ENCODE measurements at regions not wholly inside any gene's neighbourhood (a gene's known extent, or its start where the extent isn't known, plus 50 kb on each side); places are given as distances from the start of the nearest gene placed in this dataset.

GRCh38 chr13:73366241-73366640 lies 307.4 kb downstream of the KLF5 start:
- Mint-ChIP-seq H3K27me3 (no peaks in the 10 kb centered on the region), H3K27ac (no peak overlapping the region), H3K4me3 (no peak overlapping the region), H3K4me1 (ENCODE audit: unreplicated experiment) (peaks cover 10% of the 10 kb centered on the region), H3K36me3 (no peaks in the 10 kb centered on the region), H3K9me3 (no peaks in the 10 kb centered on the region)
- DNase-seq (ENCODE audit: extremely low spot score, unreplicated experiment): no peak
- TF ChIP-seq CTCF (conservative IDR thresholded peaks at IDR 0.05): no peak

GRCh38 chr13:73365681-73366080 lies 306.9 kb downstream of the KLF5 start:
- Mint-ChIP-seq H3K4me1 (ENCODE audit: unreplicated experiment) (peaks cover 10% of the 10 kb centered on the region), H3K27me3 (no peaks in the 10 kb centered on the region), H3K27ac (no peak overlapping the region), H3K9me3 (no peaks in the 10 kb centered on the region), H3K4me3 (no peak overlapping the region), H3K36me3 (no peaks in the 10 kb centered on the region)
- no peak for DNase-seq (ENCODE audit: extremely low spot score, unreplicated experiment)
- no peak for TF ChIP-seq CTCF (conservative IDR thresholded peaks at IDR 0.05)

GRCh38 chr13:73365252-73365651 lies 306.4 kb downstream of the KLF5 start:
- Mint-ChIP-seq H3K4me1 (ENCODE audit: unreplicated experiment) (peaks cover 10% of the 10 kb centered on the region), H3K27ac (no peak overlapping the region), H3K27me3 (no peaks in the 10 kb centered on the region), H3K4me3 (peak overlapping the region; percentile 14), H3K36me3 (no peaks in the 10 kb centered on the region), H3K9me3 (no peaks in the 10 kb centered on the region)
- no peak for TF ChIP-seq CTCF (conservative IDR thresholded peaks at IDR 0.05)
- no peak for DNase-seq (ENCODE audit: extremely low spot score, unreplicated experiment)

- no peaks in the 10 kb centered on the region for H3K27me3 Mint-ChIP-seq
- peaks cover 10% of the 10 kb centered on the region for H3K4me1 Mint-ChIP-seq (ENCODE audit: unreplicated experiment)
- TF ChIP-seq CTCF (conservative IDR thresholded peaks at IDR 0.05): no peak
- H3K36me3 Mint-ChIP-seq: no peaks in the 10 kb centered on the region
- peak overlapping the region; percentile 14 for H3K4me3 Mint-ChIP-seq
- no peak overlapping the region for H3K27ac Mint-ChIP-seq
- no peak for DNase-seq (ENCODE audit: extremely low spot score, unreplicated experiment)
- H3K9me3 Mint-ChIP-seq: no peaks in the 10 kb centered on the region
Measured at GRCh38 chr13:73364736-73365135, 305.9 kb downstream of the KLF5 start.

- Mint-ChIP-seq H3K27me3 (no peaks in the 10 kb centered on the region), H3K4me3 (peak overlapping the region; percentile 24), H3K27ac (peak overlapping the region; percentile 83), H3K36me3 (peaks cover 4% of the 10 kb centered on the region), H3K4me1 (ENCODE audit: unreplicated experiment) (peaks cover 8% of the 10 kb centered on the region), H3K9me3 (no peaks in the 10 kb centered on the region)
- TF ChIP-seq CTCF (conservative IDR thresholded peaks at IDR 0.05): no peak
- no peak for DNase-seq (ENCODE audit: extremely low spot score, unreplicated experiment)
Measured at GRCh38 chr13:73358606-73359095, 299.8 kb downstream of the KLF5 start.

GRCh38 chr13:73355134-73355533 lies 296.3 kb downstream of the KLF5 start:
- H3K9me3 Mint-ChIP-seq: no peaks in the 10 kb centered on the region
- H3K4me1 Mint-ChIP-seq (ENCODE audit: unreplicated experiment): peaks cover 8% of the 10 kb centered on the region
- no peak overlapping the region for H3K4me3 Mint-ChIP-seq
- H3K36me3 Mint-ChIP-seq: peaks cover 4% of the 10 kb centered on the region
- peak overlapping the region; percentile 52 for H3K27ac Mint-ChIP-seq
- no peaks in the 10 kb centered on the region for H3K27me3 Mint-ChIP-seq
- DNase-seq (ENCODE audit: extremely low spot score, unreplicated experiment): no peak
- TF ChIP-seq CTCF (conservative IDR thresholded peaks at IDR 0.05): no peak

Data from type B pancreatic cell (in vitro differentiated cells).